GM04503 (cell line): ENCODE measurements at regions not wholly inside any gene's neighbourhood (a gene's known extent, or its start where the extent isn't known, plus 50 kb on each side); places are given as distances from the start of the nearest gene placed in this dataset.

Experiments
- DNase-seq: peaks from one replicate; pipeline ENCODE4 v3.0.0-alpha.2; 2012; ENCODE audit warnings: low read depth

DNA sequence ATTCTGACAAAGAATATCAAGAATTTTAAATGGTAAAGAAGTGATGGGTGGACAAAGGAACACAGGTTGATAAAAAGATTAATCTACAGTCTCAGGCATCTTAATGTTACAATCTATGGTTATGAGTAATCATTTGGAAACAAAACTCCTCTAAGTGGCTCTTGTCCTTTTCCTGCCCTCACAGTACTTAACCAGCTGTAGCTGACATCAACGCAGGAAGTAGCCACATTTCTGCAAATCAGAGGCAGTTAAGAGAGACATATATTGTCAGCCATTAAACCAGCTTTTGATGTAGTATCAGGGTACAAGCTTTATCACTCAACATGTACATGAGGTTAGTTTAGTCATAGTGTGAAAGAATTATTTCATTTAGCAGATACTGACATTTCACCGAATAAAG, 244.6 kb downstream of the NR4A2 start:
- no peak for DNase-seq

- no peak for DNase-seq
These were observed 248.6 kb downstream of the NR4A2 start for GRCh38 chr2:156083763-156084493.

- DNase-seq: no peak
These were observed 252.7 kb downstream of the NR4A2 start for GRCh38 chr2:156079845-156080244.

DNA sequence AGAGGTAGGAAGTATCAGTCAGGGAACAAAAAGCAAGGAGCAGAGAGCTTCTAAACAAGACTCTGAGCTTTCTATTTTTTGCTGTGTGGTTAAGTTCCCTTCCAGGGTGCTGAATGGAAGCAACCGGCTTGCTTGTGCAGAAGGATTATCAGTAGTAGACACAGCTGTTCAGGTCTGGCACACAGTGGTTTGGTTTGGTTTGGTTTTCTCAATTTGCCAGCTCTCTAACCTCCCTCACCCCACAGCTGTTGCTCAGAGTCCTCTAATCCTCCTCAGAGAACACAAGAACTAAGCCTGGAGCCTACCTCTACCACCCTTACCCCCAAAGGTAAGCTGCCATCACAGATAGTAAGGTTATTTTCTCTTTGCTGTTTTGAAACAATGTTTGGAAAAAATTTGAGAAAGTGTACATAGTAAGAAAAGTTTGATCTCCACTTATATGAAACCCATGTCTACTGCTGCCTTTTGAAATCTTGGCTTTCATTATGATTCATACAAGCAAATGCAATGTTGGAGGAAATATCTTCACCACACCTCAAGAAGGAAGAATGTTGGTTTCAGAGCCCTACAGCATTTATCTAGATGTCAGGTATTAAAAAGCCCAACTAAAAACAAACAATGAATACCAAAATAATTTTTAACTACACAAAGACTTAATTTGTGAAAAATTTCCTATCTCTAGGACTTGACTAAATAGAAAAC, 255.3 kb downstream of the NR4A2 start:
- no peak for DNase-seq

GRCh38 chr2:156065912-156066311, 266.6 kb downstream of the NR4A2 start:
- no peak for DNase-seq

GRCh38 chr2:156064540-156064939, 268.0 kb downstream of the NR4A2 start:
- no peak for DNase-seq

DNA sequence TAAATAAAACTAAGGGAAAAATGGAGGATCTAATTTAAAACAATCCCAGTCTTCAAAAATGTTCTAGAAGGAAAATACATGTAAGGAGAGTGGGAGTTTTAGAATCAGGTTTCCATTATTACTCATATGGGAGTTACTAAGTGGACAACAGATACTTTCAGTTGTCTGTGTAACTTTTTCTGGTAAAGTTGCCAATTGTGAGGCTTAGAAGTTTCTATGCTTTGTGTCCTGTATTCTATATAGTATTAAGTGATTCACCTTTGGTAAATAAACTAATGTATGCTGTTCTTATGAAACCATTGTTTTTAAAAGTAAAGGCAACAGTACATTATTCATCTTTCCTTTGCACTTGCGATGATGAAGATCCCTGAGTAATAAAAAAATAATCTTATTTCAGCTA, 274.9 kb downstream of the NR4A2 start:
- DNase-seq: no peak

GRCh38 chr2:156054983-156055382, 277.5 kb downstream of the NR4A2 start:
- DNase-seq: no peak

DNA sequence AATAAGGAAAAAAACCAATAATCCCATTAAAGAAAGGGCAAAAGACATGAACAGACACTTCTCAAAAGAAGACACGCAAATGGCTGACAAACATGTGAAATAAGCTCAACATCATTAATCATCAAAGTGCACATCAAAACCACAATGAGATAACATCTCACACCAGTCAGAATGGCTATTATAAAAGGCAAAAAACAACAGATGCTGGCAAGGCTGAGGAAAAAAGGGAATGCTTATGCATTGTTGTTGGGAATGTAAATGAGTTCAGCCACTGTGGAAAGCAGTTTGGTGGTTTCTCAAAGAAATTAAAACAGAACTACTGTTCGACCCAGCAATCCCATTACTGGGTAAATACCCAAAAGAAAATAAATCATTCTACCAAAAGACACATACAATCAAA, 285.6 kb downstream of the NR4A2 start:
- no peak for DNase-seq

DNA sequence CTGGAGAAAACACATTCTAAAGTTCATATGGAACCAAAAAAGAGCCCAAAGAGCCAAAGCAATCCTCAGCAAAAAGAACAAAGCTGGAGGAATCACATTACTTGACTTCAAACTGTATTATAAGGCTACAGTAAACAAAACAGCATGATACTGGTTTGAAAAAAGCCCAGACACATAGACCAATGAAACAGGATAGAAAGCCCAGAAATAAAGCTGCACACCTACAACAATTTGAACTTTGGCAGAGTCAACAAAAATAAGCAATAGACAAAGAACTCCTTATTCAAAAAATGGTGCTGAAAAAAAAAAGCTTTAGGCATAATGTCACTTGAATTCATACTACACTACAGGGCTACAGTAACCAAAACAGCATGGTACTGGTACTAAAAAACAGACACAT, 289.6 kb downstream of the NR4A2 start:
- DNase-seq: no peak

DNA sequence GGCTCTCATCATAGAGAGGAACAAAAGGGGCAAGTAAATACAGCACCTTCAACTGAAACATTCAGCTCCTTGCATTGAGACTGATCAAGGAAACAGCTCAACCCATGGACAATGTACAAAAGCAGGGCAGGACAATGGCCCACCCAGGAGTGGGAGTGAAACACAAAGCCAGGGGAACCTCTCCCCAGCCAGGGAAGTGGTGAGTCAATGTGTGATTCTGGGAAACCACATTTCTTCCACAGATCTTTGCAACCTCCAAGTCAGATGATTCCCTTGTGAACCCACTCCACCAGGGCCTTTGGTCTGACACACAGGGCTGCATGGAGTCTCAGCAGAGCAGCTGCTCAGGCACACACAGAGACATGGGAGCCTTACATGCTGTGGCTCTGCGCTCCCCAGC, 294.5 kb downstream of the NR4A2 start:
- DNase-seq: no peak

GRCh38 chr2:156037482-156037881, 295.0 kb downstream of the NR4A2 start:
- no peak for DNase-seq

DNA sequence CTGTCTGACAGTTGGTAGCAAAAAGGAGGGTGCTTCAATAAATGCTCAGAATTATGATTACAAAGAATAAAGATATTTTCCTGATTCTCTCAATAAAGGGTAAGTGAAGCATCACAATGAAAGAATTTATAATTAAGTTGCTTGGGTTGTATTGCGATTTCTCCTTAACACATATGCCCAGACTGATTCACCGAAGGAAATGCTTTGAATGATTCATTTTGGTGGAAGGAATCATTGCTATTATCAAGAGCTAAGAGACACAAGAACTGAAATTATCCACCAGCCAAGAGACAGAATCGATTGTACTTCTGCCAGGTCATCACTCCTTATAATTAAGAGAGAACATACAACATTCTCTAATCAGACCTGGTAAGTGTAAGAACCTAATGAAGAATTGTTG, 301.4 kb downstream of the NR4A2 start:
- DNase-seq: no peak

- no peak for DNase-seq
These were observed 309.2 kb downstream of the NR4A2 start for GRCh38 chr2:156023229-156023869.

GRCh38 chr2:156021146-156022040, 311.1 kb downstream of the NR4A2 start:
- DNase-seq: no peak

- no peak for DNase-seq
These were observed 313.2 kb downstream of the NR4A2 start for GRCh38 chr2:156019341-156019740.

GRCh38 chr2:156017341-156017885, 315.1 kb downstream of the NR4A2 start:
- no peak for DNase-seq

DNA sequence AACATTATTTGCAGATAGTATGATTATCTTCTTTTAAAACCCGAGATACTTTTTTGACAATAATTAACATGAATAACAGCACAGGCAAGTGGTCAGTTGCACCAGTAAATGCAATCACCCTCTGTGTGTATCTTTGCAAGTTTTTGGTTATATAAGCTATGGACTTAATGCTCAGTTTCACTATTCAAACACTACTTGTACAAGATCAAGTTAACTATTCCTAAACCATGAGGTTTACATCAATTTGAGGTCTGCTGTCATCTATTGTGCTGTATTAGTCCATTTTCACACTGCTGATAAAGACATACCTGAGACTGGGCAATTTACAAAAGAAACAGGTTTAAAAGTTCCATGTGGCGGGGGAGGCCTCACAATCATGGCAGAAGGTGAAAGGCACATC, 323.2 kb downstream of the NR4A2 start:
- no peak for DNase-seq

DNA sequence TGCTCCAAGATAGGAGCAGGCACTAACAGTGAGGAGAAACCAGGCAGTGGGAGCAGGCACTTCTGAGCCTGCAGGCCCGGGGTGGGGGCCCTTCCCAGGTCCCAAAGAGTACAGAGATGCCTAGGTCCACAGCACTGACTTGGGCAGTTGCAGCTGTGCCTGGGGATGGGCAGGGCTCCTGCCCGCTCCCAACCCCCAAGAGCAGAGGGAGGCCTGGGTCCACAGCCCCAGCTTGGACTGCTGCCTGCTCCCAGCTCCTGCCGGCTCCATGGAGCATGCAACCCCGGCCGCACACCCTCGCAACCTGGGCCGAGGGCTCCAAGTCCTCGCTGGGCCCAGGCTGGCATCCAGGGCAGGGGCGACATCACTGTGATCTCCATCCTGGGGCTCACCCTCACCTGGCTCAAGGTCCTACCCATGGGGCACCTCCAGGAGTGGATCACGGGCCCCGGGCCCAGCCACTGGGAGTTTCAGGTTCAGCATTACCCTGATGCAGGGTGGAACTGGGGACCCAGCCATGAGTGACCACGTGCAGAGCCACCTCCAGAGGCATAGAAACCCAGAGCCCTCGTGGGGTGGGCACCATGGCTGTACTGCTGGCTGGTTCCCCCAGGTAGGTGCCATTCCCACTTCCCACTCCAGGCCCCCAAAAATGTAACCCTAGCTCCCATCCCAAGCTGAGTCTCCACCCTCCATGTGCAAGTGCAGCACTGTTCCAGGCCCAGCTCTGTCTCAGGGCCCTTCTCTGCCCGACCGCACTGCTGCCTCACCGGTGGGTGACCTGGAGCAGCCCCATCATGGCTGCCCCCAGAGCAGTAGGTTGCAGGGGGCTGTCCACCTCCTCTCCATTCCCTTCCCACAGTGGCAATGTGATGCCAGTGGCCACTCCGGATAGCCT, 325.6 kb downstream of the NR4A2 start:
- DNase-seq: no peak

DNA sequence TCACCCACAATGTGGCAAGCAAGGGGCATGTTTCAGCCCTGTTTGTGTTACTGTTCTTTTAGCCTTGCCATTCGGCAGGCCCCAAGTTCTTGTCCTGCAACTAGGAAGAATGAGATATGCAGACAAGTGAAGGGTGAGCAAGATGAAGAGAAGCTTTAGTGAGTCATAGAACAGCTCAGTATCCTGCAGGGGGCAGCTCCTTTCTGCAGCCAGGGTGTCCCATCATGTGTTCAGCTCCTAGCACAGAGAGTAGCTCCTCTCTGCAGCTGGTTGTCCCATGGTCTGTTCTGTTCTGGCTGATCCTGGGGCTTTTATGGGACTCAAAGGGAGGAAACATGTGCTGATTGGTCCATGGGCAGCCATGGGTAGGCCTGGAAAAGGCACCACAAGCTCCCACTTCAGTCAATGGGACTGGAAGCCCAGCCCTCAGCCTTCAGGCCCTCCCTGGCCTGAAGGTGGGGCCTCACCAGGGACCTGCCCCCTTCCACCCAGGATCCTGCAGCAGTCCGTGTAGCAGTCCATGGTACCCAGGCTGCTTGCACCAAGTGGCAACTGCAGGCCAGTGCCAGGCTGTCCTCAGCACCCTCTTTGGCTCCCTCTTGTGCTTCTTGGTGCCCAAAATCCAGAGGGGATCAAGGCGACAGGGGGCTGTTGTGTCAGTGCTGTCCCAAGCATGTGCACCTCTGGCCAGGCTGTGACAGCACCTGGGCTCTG, 326.4 kb downstream of the NR4A2 start:
- no peak for DNase-seq
